RWPE1 (cell line): ENCODE measurements at regions not wholly inside any gene's neighbourhood (a gene's known extent, or its start where the extent isn't known, plus 50 kb on each side); places are given as distances from the start of the nearest gene placed in this dataset.

ENCODE experiments used
- CTCF ChIA-PET: fragments of 350-600 bp; sonication (Branson Sonifier 250); formaldehyde crosslinking; extraction: SDS; loops from one replicate; lab custom pipeline; 2021; lab: Yijun Ruan, JAX
- POLR2A ChIA-PET: fragments of 400-600 bp; formaldehyde crosslinking; extraction: SDS; loops from one replicate; lab custom pipeline; 2020; ENCODE audit warnings: antibody characterized with exemption; ENCODE audit not compliant: low non-redundant PET; lab: Yijun Ruan, JAX
- DNase-seq: peaks from one replicate; pipeline ENCODE4 v3.0.0; 2012; ENCODE audit warnings: low spot score
- H3K27ac ChIP-seq: fragments of 450-650 bp; 2 replicates; pipeline ENCODE4 v1.5.1; 2017
- TF ChIP-seq, protein P1 (sequence below): fragments of 450-650 bp; conservative IDR thresholded peaks from 2 replicates; pipeline ENCODE4 v1.5.1; 2017; ENCODE audit warnings: low read depth, mild to moderate bottlenecking

DNA sequence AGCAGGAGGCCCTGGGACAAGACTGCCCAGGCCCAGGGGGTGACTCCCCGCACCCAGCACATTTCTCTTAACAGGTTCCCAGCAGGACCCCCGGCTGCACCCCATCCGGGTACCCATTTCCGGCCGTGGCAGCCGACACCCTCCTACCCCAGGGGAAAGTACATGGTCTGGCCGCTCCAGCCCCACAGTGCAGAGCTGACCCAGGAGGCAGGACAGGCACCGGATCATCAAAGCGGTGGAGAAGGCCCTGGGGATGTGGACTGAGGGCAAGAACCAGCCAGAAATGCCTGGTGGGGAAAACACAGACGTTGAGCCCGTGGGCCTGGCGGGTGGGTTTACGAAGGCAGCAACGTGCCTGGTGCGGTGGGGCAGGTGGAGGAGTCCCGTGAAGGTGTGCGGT is 79.5 kb upstream of the GPC1 start:
- peak overlapping the region; percentile 63 for H3K27ac ChIP-seq
- ChIA-PET POLR2A (interaction anchor here (1.2 kb wide), 1 partner anchor 14 kb away, joined by 3 read pairs; no protein-coding TSS in a partner anchor), CTCF (no interaction called here)
- TF ChIP-seq, protein P1, sequence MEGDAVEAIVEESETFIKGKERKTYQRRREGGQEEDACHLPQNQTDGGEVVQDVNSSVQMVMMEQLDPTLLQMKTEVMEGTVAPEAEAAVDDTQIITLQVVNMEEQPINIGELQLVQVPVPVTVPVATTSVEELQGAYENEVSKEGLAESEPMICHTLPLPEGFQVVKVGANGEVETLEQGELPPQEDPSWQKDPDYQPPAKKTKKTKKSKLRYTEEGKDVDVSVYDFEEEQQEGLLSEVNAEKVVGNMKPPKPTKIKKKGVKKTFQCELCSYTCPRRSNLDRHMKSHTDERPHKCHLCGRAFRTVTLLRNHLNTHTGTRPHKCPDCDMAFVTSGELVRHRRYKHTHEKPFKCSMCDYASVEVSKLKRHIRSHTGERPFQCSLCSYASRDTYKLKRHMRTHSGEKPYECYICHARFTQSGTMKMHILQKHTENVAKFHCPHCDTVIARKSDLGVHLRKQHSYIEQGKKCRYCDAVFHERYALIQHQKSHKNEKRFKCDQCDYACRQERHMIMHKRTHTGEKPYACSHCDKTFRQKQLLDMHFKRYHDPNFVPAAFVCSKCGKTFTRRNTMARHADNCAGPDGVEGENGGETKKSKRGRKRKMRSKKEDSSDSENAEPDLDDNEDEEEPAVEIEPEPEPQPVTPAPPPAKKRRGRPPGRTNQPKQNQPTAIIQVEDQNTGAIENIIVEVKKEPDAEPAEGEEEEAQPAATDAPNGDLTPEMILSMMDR = no peak
- DNase-seq = no peak

DNA sequence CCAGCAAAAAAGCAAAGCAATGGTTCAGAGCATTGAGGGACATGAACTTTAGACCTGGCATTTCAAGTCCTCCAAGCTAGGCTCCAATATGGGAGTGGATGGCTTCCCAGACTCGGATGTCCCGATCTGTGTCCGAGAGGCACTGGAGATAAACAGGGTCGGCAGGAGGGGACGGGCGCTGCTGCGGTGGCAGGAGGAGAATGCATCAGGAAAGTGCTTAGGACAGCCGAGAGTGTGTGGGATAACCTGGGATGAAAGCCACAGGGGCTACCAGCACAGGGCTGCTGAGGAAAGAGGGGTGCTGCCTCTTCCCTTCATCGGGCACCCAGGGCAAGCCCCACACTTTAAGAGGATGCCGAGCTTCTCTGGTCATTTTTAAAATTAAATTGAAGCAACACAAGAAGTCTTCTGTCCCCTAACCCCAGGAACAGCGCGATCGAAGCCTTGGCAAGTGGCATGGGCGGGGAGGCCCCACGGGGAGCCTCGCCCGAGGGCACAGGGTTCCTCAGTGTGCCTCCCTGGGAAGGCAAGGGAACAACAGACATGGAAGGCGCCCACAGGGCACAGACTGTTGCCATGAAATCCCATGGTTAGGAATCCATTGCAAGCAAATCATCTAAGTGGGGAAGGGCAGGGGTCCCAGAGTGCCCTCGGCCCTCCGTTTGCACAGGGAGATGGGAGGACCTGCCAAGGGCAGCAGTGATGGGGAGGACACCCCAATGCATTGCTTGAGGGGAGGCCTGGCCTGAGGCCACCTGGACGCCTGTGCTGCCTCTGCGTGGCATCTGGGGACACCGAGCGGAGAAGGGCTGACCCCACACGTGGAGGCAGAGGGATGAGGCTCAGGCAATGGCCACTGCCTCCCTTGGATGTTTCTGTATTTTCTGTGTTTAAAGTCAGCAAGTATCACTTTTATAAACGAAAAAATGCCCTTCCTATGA is 78.5 kb upstream of the GPC1 start:
- POLR2A ChIA-PET = no interaction called here
- H3K27ac ChIP-seq = peak overlapping the region; percentile 63
- TF ChIP-seq, protein P1 = no peak
- CTCF ChIA-PET = no interaction called here
- DNase-seq = no peak

DNA sequence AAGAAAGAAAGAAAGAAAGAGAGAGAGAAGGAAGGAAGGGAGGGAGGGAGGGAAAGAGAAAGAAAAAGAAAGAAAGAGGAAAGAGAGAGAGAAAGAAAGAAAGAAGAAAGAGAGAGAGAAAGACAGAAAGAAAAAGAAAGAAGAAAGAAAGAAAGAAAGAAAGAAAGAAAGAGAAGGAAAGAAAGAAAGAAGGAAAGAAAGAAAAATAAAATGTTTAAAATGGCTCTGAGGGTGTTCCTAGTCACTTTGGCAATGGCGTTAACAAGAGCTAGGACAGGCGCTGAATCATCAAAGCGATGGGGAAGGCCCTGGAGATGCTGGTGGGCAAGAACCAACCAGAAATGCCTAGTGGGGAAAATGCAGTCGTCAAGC is 77.8 kb upstream of the GPC1 start:
- CTCF ChIA-PET = no interaction called here
- no peak for DNase-seq
- no peak overlapping the region for H3K27ac ChIP-seq
- POLR2A ChIA-PET = no interaction called here
- TF ChIP-seq, protein P1 = no peak

DNA sequence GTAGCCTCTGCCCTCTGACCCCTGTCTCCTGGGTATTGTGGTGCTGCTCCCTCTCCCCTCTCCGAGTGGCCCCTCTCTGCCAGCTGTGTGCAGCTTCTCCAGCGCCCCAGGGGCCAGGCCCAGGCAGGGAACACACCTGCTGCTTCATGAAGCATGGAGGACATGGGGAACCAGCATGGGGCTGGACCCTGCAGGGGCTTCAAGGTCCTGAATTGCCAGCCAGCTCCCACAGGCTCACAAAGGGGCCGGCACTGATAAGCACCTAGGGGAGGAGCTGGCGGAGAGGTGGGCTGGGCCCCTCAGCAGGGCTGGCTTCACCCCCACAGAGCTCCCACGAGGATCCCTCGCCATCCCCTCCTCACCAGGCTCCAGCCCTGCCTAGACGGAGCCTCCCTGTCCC is 77.4 kb upstream of the GPC1 start:
- no peak for DNase-seq
- ChIA-PET CTCF (interaction anchor here (0.6 kb wide), 1 partner anchor 496 kb away, joined by 4 read pairs; no protein-coding TSS in a partner anchor), POLR2A (no interaction called here)
- no peak overlapping the region for H3K27ac ChIP-seq
- TF ChIP-seq, protein P1 = no peak

DNA sequence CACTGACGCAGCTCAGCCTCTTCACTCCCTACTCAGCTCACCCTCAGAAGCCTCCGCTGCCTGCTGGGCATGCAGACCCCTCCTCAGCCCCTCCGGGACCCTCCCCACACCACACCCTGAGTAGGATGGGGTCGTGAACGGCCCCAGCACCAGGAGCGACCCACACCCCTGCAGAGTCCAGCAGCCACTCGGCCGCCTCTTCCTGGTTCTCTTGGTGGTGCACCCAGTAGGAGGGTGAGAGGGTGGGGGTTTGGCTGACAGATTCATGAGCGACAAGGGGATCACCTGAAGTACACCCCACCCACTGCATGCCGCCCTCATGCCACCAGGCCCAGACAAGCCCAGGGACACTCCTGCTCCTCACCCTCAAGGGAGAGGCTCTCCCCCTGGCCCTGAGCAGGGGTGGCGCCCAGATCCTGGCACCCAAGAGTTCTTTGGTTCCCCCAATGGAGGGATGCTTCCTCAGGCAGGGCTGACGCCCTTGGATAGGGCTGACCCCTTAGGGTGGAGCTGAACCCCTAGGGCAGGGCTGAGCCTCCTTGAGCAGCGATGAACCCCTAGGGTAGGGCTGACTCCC is 76.6 kb upstream of the GPC1 start:
- TF ChIP-seq, protein P1 = no peak
- no peak for DNase-seq
- POLR2A ChIA-PET = no interaction called here
- CTCF ChIA-PET = interaction anchor here (0.6 kb wide), 1 partner anchor 345 kb away, joined by 3 read pairs; no protein-coding TSS in a partner anchor
- no peak overlapping the region for H3K27ac ChIP-seq

DNA sequence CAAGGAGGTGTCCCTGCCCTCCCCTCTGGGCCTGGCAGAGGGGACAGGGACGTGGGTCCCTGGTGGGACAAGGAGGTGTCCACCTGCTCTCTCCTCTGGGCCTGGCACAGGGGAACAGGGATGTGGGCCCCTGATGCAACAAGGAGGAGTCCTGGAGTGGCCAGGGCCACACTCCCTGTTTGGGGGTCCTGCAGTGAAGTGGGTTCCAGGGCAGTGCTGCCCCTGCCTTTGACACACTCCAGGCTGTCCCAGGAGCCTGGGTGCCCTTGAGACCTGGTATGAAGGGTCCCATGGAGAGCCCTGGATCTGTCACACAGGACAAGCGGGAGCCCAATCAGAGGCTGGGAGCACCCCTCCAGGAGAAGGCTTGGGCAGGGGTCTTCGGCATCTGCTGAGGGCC is 75.8 kb upstream of the GPC1 start:
- TF ChIP-seq, protein P1 = no peak
- POLR2A ChIA-PET = no interaction called here

More for the DNA sequence above, 75.8 kb upstream of the GPC1 start:
- DNase-seq = no peak
- CTCF ChIA-PET = interaction anchor here (0.6 kb wide), 1 partner anchor 344 kb away, joined by 3 read pairs; no protein-coding TSS in a partner anchor
- no peak overlapping the region for H3K27ac ChIP-seq
